ENCODE measurements at regions not wholly inside any gene's neighbourhood (a gene's known extent, or its start where the extent isn't known, plus 50 kb on each side); places are given as distances from the start of the nearest gene placed in this dataset.

GRCh38 chr7:153523320-153524015 lies 528.7 kb upstream of the DPP6 start:
- TF ChIP-seq CTCF (IDR thresholded peaks at IDR 0.05 in 8 of 11, conservative IDR thresholded peaks at IDR 0.05 in 3 of 11) (no peak), POLR2AphosphoS5 (IDR thresholded peaks at IDR 0.05) (no peak), POLR2A (IDR thresholded peaks at IDR 0.05) (no peak)

Data from spleen (tissue), 7 donors.